GM12891 (cell line): ENCODE measurements at regions not wholly inside any gene's neighbourhood (a gene's known extent, or its start where the extent isn't known, plus 50 kb on each side); places are given as distances from the start of the nearest gene placed in this dataset.

Experiments used
- POLR2A ChIP-seq: IDR thresholded peaks from 2 replicates; pipeline ENCODE4 v1.6.1; 2011; ENCODE audit warnings: low read depth, low read length, control low read depth
- POLR2AphosphoS5 ChIP-seq: IDR thresholded peaks from 2 replicates; pipeline ENCODE4 v1.6.1; 2011; ENCODE audit warnings: low read depth, low read length, control low read depth

DNA sequence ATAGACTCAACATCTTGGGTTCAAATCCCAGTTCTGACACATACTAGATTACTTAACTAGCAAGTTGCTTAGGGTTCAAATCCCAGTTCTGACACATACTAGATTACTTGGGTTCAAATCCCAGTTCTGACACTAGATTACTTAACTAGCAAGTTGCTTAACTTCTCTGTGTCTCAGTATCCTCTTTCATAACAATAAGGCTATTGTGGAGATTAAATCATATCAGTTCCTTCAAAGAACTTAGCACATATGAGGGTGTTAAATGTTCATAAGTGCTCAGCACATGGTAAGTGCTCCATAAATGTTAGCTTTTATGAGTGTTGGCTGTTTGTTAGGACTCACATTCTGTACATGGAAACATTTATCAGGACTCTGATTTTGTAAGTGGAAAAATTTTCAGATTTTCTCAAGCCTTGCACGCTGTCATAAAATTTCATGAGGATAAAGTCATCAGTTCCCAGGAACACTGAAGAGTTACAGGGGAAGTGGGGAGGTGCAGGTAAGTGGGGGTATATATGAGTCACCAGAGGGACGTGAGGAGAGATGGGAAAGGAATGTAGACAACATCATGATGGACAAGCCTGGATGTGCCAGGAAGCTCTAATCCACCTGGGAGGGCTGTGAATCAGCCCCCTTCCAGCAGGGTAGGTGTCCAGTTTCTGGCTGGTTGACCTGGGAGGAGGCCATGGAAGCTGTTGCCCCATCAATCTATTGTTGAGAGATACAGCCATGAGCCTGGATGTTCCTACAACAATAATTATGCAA, 532.2 kb upstream of the WWC1 start:
- TF ChIP-seq POLR2AphosphoS5 (no peak), POLR2A (no peak)
